Parathyroid adenoma (tissue), 2 donors: ENCODE measurements at regions not wholly inside any gene's neighbourhood (a gene's known extent, or its start where the extent isn't known, plus 50 kb on each side); places are given as distances from the start of the nearest gene placed in this dataset.

Experiments used
- H2AFZ ChIP-seq: fragments of 300-600 bp; sonication (generic); one replicate; pipeline ENCODE4 v1.7.0; 2017; ENCODE audit warnings: antibody characterized with exemption, mild to moderate bottlenecking
- H3K27ac ChIP-seq: fragments of 300-600 bp; sonication (generic); one replicate; pipeline ENCODE4 v1.7.0; 2017
- H3K27me3 ChIP-seq: fragments of 300-600 bp; sonication (generic); one replicate; pipeline ENCODE4 v1.7.0; 2017; ENCODE audit warnings: low read length; ENCODE audit not compliant: control insufficient read depth, insufficient read depth
- H3K36me3 ChIP-seq: fragments of 300-600 bp; sonication (generic); one replicate; pipeline ENCODE4 v1.7.0; 2017; ENCODE audit warnings: low read length; ENCODE audit not compliant: control insufficient read depth, insufficient read depth
- H3K4me1 ChIP-seq: fragments of 300-600 bp; sonication (generic); one replicate; pipeline ENCODE4 v1.7.0; 2017; ENCODE audit warnings: control low read depth
- H3K4me2 ChIP-seq: fragments of 300-600 bp; sonication (generic); one replicate; pipeline ENCODE4 v1.7.0; 2017; ENCODE audit warnings: low read length
- H3K4me3 ChIP-seq: fragments of 300-600 bp; sonication (generic); one replicate; pipeline ENCODE4 v1.7.0; 2017; ENCODE audit warnings: low read depth, low read length
- H3K79me2 ChIP-seq: fragments of 300-600 bp; sonication (generic); one replicate; pipeline ENCODE4 v1.7.0; 2017; ENCODE audit warnings: control low read depth
- H3K9ac ChIP-seq: fragments of 300-600 bp; sonication (generic); one replicate; pipeline ENCODE4 v1.7.0; 2017; ENCODE audit warnings: mild to moderate bottlenecking
- H3K9me3 ChIP-seq: fragments of 300-600 bp; sonication (generic); one replicate; pipeline ENCODE4 v1.7.0; 2017; ENCODE audit warnings: low read length; ENCODE audit not compliant: control insufficient read depth
- TF ChIP-seq, protein P1 (sequence below): fragments of 300-600 bp; sonication (generic); IDR thresholded peaks from one replicate; pipeline ENCODE4 v1.7.0; 2017; ENCODE audit warnings: antibody characterized with exemption, mild to moderate bottlenecking
- donor health status: primary hyperparathyroidism.

DNA sequence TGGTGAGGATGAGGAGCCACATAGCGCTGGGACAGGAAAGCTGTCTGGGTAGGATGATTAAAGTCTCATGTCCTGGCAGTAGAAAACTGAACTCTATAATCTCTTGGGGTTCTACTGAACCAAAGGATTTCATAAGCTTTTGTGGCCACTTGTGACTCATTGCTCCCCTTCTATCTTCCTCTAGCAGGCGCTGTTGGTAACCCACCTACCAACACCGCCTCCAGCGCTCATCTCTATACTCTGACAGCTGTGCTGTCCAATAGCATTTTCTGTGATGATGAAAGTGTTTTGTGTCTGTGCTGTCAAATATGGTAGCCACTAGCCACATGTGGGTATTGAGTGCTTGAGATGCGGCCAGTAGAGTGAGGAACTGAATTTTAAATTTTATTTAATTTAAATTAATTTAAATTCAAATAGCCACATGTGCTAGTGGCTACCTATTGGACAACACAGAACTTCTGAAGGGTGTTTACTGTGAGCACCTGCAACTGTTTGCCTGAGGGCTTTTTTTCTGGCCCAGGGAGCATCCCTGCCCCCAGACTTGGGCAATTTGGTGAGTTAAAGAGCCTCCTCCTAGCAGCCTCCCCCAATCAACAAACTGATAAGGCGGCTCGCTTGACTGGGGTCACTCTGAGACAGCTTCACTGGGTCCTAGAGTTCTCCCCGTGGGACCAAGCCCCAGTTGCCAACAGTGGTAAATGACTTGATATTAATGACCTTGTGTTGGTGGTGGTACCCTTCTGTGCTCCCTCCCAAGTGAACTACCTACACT lies 169.2 kb upstream of the ATP6AP2 start:
- Histone ChIP-seq H3K79me2 (no peaks in the 10 kb centered on the region), H3K4me2 (no peak overlapping the region), H3K36me3 (no peaks in the 10 kb centered on the region), H3K27me3 (no peaks in the 10 kb centered on the region), H3K27ac (no peak overlapping the region), H3K4me1 (no peaks in the 10 kb centered on the region), H3K9ac (no peak overlapping the region), H3K4me3 (no peak overlapping the region), H2AFZ (no peak overlapping the region), H3K9me3 (no peaks in the 10 kb centered on the region)
- TF ChIP-seq, protein P1, sequence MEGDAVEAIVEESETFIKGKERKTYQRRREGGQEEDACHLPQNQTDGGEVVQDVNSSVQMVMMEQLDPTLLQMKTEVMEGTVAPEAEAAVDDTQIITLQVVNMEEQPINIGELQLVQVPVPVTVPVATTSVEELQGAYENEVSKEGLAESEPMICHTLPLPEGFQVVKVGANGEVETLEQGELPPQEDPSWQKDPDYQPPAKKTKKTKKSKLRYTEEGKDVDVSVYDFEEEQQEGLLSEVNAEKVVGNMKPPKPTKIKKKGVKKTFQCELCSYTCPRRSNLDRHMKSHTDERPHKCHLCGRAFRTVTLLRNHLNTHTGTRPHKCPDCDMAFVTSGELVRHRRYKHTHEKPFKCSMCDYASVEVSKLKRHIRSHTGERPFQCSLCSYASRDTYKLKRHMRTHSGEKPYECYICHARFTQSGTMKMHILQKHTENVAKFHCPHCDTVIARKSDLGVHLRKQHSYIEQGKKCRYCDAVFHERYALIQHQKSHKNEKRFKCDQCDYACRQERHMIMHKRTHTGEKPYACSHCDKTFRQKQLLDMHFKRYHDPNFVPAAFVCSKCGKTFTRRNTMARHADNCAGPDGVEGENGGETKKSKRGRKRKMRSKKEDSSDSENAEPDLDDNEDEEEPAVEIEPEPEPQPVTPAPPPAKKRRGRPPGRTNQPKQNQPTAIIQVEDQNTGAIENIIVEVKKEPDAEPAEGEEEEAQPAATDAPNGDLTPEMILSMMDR, result no peak

DNA sequence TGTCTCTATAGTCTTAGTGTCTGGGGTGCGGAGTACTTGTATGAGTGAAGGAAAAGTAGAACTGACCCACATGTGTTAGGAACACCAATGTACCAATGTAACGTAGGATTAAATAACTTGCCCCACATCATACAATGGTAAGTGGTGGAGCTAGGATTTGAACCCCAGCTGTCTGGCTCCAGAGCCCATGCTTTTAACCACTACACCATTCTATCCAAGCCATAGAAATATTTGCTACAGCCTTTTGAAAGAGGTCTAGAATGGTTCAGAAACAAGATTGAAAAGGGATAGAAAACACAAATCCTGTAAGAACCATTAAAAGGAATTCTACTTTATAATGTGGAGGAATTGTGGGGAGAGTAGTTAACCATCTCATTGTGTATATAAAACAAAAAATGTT lies 169.9 kb upstream of the ATP6AP2 start:
- Histone ChIP-seq H3K9me3 (no peaks in the 10 kb centered on the region), H3K4me1 (no peaks in the 10 kb centered on the region), H2AFZ (no peak overlapping the region), H3K27ac (no peak overlapping the region), H3K79me2 (no peaks in the 10 kb centered on the region), H3K36me3 (no peaks in the 10 kb centered on the region), H3K9ac (no peak overlapping the region), H3K4me3 (no peak overlapping the region), H3K4me2 (no peak overlapping the region), H3K27me3 (no peaks in the 10 kb centered on the region)
- TF ChIP-seq, protein P1, result no peak

- no peaks in the 10 kb centered on the region for H3K27me3 ChIP-seq
- no peak overlapping the region for H2AFZ ChIP-seq
- TF ChIP-seq, protein P1, result no peak
- H3K9ac ChIP-seq, result no peak overlapping the region
- no peak overlapping the region for H3K27ac ChIP-seq
- H3K79me2 ChIP-seq, result no peaks in the 10 kb centered on the region
- H3K4me1 ChIP-seq, result no peaks in the 10 kb centered on the region
- no peaks in the 10 kb centered on the region for H3K36me3 ChIP-seq
- H3K4me3 ChIP-seq, result no peak overlapping the region
- no peaks in the 10 kb centered on the region for H3K9me3 ChIP-seq
- H3K4me2 ChIP-seq, result no peak overlapping the region
Measured at GRCh38 chrX:40406330-40406859, 174.4 kb upstream of the ATP6AP2 start.

- Histone ChIP-seq H3K27ac (no peak overlapping the region), H3K79me2 (no peaks in the 10 kb centered on the region), H2AFZ (no peak overlapping the region), H3K4me1 (no peaks in the 10 kb centered on the region), H3K9ac (no peak overlapping the region), H3K4me3 (no peak overlapping the region), H3K4me2 (no peak overlapping the region), H3K9me3 (no peaks in the 10 kb centered on the region), H3K27me3 (no peaks in the 10 kb centered on the region), H3K36me3 (no peaks in the 10 kb centered on the region)
- TF ChIP-seq, protein P1, result no peak
Measured at GRCh38 chrX:40405399-40405798, 175.4 kb upstream of the ATP6AP2 start.

GRCh38 chrX:40403757-40404156 lies 177.0 kb upstream of the ATP6AP2 start:
- Histone ChIP-seq H3K4me3 (no peak overlapping the region), H3K27ac (no peak overlapping the region), H3K9ac (no peak overlapping the region), H3K4me1 (no peaks in the 10 kb centered on the region), H3K4me2 (no peak overlapping the region), H3K79me2 (no peaks in the 10 kb centered on the region), H3K9me3 (no peaks in the 10 kb centered on the region), H3K27me3 (no peaks in the 10 kb centered on the region), H3K36me3 (no peaks in the 10 kb centered on the region), H2AFZ (no peak overlapping the region)
- TF ChIP-seq, protein P1, result no peak
